Ascending aorta (tissue), 2 donors: ENCODE measurements at regions not wholly inside any gene's neighbourhood (a gene's known extent, or its start where the extent isn't known, plus 50 kb on each side); places are given as distances from the start of the nearest gene placed in this dataset.

Source experiments
- DNase-seq, 2 donors: peaks; one replicate each; pipeline ENCODE4 v3.0.0-alpha.2; 2019; ENCODE audit warnings: low spot score in 2 of 2
- H3K27ac ChIP-seq, 2 donors: fragments of 200-600 bp; sonication (generic); one replicate each; pipeline ENCODE4 v1.5.1; 2016 to 2017; ENCODE audit warnings: mild to moderate bottlenecking in 1 of 2
- H3K27me3 ChIP-seq: fragments of 200-600 bp; sonication (generic); one replicate; pipeline ENCODE4 v1.5.1; 2017
- H3K36me3 ChIP-seq, 2 donors: fragments of 200-600 bp; sonication (generic); one replicate each; pipeline ENCODE4 v1.5.1; 2016
- H3K4me1 ChIP-seq, 2 donors: fragments of 200-600 bp; sonication (generic); one replicate each; pipeline ENCODE4 v1.5.1; 2016 to 2017; ENCODE audit warnings: mild to moderate bottlenecking in 1 of 2
- H3K4me3 ChIP-seq, 2 donors: fragments of 200-600 bp; sonication (generic); one replicate each; pipeline ENCODE4 v1.5.1; 2016 to 2017; ENCODE audit warnings: mild to moderate bottlenecking in 1 of 2
- H3K9me3 ChIP-seq, 2 donors: fragments of 200-600 bp; sonication (generic); one replicate each; pipeline ENCODE4 v1.5.1; 2016
- CTCF ChIP-seq, 3 experiments: fragments of 200-600 bp in 2 of 3; fragments of 450-650 bp in 1 of 3; sonication (generic) in 2 of 3; IDR thresholded peaks; one replicate each; pipeline ENCODE4 v1.5.1; 2016 to 2019; ENCODE audit warnings: antibody characterized with exemption in 3 of 3, mild to moderate bottlenecking in 1 of 3, moderate library complexity in 1 of 3
- intact Hi-C: fragments of 100-400 bp; cut with DNase I; formaldehyde crosslinking; loops from one replicate; pipeline ENCODE4 v1.15.1; 2023

GRCh38 chr4:84041426-84041825 lies 457.7 kb downstream of the NKX6-1 start:
- no peak for TF ChIP-seq CTCF (IDR thresholded peaks at IDR 0.05)
- H3K4me3 ChIP-seq, result no peak overlapping the region
- no peak for DNase-seq
- H3K9me3 ChIP-seq, result no peaks in the 10 kb centered on the region
- intact Hi-C loops, result no loop called here
- no peaks in the 10 kb centered on the region for H3K27me3 ChIP-seq
- H3K4me1 ChIP-seq, result no peaks in the 10 kb centered on the region
- H3K27ac ChIP-seq, result no peak overlapping the region
- H3K36me3 ChIP-seq, result no peaks in the 10 kb centered on the region

GRCh38 chr4:84035568-84035967 lies 463.5 kb downstream of the NKX6-1 start:
- intact Hi-C loops, result no loop called here
- DNase-seq, result no peak
- no peak for TF ChIP-seq CTCF (IDR thresholded peaks at IDR 0.05)

GRCh38 chr4:84032372-84032771 lies 466.7 kb downstream of the NKX6-1 start:
- Histone ChIP-seq H3K4me3 (no peak overlapping the region), H3K27me3 (no peaks in the 10 kb centered on the region), H3K9me3 (no peaks in the 10 kb centered on the region), H3K36me3 (no peaks in the 10 kb centered on the region), H3K27ac (no peak overlapping the region), H3K4me1 (no peaks in the 10 kb centered on the region)
- no peak for DNase-seq
- intact Hi-C loops, result no loop called here
- no peak for TF ChIP-seq CTCF (IDR thresholded peaks at IDR 0.05)

More at GRCh38 chr4:84035568-84035967, 463.5 kb downstream of the NKX6-1 start:
- H3K4me1 ChIP-seq, result no peaks in the 10 kb centered on the region
- H3K27ac ChIP-seq, result no peak overlapping the region
- H3K4me3 ChIP-seq, result no peak overlapping the region
- no peaks in the 10 kb centered on the region for H3K9me3 ChIP-seq
- H3K36me3 ChIP-seq, result no peaks in the 10 kb centered on the region
- H3K27me3 ChIP-seq, result no peaks in the 10 kb centered on the region

GRCh38 chr4:84031401-84031800 lies 467.7 kb downstream of the NKX6-1 start:
- Histone ChIP-seq H3K4me3 (no peak overlapping the region), H3K27ac (no peak overlapping the region), H3K36me3 (no peaks in the 10 kb centered on the region), H3K27me3 (no peaks in the 10 kb centered on the region), H3K4me1 (no peaks in the 10 kb centered on the region), H3K9me3 (no peaks in the 10 kb centered on the region)
- no peak for DNase-seq
- intact Hi-C loops, result no loop called here
- TF ChIP-seq CTCF (IDR thresholded peaks at IDR 0.05), result no peak

GRCh38 chr4:84028340-84028739 lies 470.8 kb downstream of the NKX6-1 start:
- H3K4me3 ChIP-seq, result no peak overlapping the region
- intact Hi-C loops, result no loop called here
- no peak for TF ChIP-seq CTCF (IDR thresholded peaks at IDR 0.05)
- H3K9me3 ChIP-seq, result no peaks in the 10 kb centered on the region
- no peak for DNase-seq
- no peaks in the 10 kb centered on the region for H3K4me1 ChIP-seq
- no peak overlapping the region for H3K27ac ChIP-seq
- no peaks in the 10 kb centered on the region for H3K27me3 ChIP-seq
- H3K36me3 ChIP-seq, result no peaks in the 10 kb centered on the region

- no peaks in the 10 kb centered on the region for H3K4me1 ChIP-seq
- no peak for TF ChIP-seq CTCF (IDR thresholded peaks at IDR 0.05)
- H3K36me3 ChIP-seq, result no peaks in the 10 kb centered on the region
- no peaks in the 10 kb centered on the region for H3K9me3 ChIP-seq
- H3K27me3 ChIP-seq, result no peaks in the 10 kb centered on the region
- intact Hi-C loops, result no loop called here
- no peak overlapping the region for H3K4me3 ChIP-seq
- H3K27ac ChIP-seq, result no peak overlapping the region
- DNase-seq, result no peak
These were observed 474.7 kb downstream of the NKX6-1 start for GRCh38 chr4:84024405-84024804.
